ENCODE measurements at regions not wholly inside any gene's neighbourhood (a gene's known extent, or its start where the extent isn't known, plus 50 kb on each side); places are given as distances from the start of the nearest gene placed in this dataset.
"Not testable (repeated sequence)": the region's sequence is repeated elsewhere in the genome, so short reads cannot be mapped to it uniquely, and the experiment has no call there.

GRCh38 chr21:9764294-9764693 is 757.1 kb upstream of the TPTE start:
- not testable (repeated sequence) for TF ChIP-seq CTCF, POLR2A (IDR thresholded peaks at IDR 0.05)

Data from esophagus squamous epithelium (tissue), 4 donors.